HG03045 (cell line): ENCODE measurements at regions not wholly inside any gene's neighbourhood (a gene's known extent, or its start where the extent isn't known, plus 50 kb on each side); places are given as distances from the start of the nearest gene placed in this dataset.
"Not testable (repeated sequence)": the region's sequence is repeated elsewhere in the genome, so short reads cannot be mapped to it uniquely, and the experiment has no call there.

ENCODE experiments used
- ATAC-seq: cut with Tn5 transposase; IDR thresholded peaks from one replicate; pipeline ENCODE4 v1.9.1; 2021; ENCODE audit warnings: mild to moderate bottlenecking, moderate library complexity; ENCODE audit not compliant: unreplicated experiment

DNA sequence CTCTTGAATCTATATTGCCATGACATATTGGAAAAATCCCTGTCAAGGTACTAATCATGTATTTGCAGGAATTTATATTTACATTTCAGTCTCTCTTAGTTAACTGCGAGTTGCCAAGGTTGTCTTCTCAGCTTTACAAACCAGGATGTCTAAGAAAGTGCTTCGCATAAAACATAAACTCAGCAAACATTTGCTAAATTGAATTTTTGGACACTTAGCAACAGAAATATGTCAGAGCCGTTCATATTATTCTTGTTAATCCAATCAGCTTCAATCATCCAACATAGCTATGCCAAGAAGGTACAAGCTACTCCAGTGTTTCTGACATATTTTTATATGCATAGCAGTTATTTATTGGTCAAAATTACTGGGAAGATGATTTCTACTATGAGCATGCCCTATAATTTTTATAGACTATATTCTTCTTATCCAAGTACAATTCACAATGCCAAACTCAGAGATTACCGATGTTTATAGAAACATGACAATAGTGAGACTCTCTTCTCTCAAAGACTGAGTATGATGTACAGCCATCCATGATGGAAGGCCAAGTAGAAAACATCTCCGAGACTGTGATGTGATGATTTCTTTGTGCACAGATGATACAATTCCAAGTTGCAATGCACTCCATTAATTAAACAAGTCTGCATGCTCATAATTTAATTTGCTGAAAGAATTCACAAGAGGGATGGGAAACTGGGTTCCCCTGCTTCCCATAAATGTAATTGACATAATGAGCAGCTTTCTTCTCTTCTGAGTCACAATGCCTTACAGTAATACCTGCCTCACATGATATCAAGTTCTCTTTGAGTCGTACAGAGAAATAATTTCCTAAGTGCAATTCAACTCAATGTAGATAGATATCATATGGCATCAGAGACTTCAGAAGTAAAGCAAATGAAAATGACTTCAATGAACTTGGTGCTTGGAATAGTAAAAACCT, 776.3 kb downstream of the EFNB2 start:
- no peak for ATAC-seq

DNA sequence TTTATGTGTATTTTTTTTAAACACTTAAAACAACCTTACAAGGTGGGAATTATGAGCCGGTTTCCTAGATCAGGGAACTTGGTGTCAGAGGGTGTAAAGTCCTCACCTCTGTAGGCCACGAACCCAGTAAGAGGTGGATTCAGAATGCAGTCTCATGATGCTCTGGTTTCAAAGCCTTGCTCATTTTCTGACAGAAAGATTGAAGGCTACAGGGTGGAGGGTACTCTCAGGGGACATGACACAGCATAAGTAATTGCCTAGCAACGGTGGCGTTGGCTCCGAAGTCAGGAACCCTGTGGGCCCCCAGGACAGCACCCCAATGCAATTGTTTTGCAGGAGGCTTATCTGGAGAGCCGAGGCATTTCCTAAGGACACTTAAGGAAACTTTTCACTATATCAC, 794.7 kb downstream of the EFNB2 start:
- ATAC-seq, result no peak

DNA sequence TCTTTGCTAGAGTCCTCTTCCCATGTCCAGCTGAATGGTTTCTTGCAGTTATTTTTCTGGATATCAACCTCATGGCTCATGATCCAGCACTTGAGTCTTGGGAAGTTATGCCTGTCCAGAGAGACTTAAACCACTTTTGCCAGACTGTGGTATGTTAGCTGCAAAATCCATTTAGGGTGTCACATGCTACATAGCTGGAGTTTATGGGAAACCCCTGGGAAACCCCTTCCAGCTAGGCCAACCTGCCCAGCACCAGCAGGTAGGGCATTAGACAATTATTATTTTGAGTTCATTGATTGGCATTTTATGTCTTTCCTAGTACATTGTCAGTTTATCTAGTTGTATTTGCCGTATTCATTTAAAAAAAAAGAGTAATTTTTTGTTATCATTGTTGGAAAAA, 797.8 kb downstream of the EFNB2 start:
- ATAC-seq, result no peak

DNA sequence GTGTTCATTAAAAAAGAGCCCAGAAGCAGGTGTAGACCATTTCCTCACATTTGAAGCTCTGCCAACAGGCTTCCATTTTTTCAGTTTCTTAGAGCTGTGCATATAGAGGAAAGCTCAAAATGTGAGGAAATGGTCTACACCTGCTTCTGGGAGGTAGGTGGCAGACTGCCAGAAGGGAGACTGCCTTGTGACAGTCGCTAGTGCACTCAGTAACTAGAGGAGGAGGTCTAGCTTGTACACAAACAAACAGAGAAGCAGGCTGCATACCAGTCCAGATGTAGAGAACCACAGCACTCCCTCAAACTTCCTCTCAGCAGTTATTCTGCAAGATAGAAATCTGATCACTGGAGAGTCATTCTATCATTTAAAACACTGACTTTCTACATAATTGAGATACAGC, 800.2 kb downstream of the EFNB2 start:
- ATAC-seq, result no peak

DNA sequence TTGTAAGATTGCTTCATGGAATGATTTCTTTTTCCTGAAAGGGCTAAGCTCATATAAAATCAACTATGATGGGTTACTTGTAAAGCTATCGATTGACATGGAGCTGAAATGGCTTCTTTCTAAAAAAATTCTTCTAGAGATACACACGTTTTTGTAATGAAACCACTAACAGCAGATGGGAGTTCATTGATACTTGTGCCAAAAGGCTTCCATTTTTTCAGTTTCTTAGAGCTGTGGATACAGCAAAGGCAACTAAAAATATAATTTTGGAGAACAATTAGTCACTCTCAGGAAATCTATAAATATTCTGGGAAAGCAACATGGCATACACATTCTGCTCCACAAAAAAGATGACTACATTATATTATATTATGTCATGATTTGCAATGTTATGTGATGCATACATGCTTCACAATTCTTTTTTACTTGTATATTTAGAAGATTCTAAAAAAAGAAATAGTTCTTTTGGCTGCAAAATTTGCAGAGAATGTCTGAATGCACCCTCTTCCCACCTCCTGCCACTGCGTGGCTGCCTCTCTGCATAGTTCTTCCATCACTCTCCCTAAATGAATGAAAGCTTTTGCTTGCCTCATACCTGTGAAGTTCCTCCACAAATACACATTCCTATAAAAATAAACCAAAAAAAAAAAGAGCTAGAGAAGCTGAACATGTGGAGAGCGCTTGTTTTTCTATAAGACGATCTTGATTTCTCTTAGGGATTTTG, 802.5 kb downstream of the EFNB2 start:
- ATAC-seq, result no peak

DNA sequence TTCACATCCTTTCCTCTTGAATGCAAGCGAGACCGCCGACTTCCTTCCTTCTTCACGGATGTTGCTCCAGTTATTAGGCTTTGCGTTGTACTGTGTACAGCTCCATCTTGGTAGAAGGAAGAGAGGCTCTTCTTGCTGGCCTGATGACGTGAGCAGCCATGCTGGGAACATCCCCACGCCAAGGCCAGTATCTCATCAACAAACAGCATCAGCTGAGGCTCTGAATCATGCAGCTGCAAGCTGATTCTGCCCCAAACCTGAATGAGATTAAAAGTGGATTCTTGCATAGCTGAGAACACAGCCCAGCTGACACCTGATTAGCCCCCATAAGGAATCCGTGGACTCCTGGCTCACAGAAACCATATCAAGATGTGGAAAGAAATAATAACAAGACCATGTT, 809.6 kb downstream of the EFNB2 start:
- ATAC-seq, result no peak

DNA sequence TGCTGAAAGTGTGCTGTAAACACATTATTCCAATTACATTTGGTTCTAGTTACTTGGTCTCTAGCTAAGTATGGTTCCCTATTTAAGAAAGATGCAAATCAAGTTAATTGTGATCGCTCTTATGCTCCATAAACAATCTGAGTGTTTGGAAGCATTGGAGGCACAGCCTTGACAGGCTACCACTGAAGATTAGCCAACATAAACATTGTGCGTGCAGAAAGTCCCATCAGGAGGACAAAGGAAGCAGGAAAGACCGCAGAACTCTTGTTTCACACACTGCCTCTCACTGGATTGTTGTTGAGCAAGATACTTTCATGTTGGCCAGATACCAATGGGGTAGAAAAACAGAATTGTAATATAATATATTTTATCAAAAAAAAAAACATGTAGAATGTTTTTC, 814.4 kb downstream of the EFNB2 start:
- no peak for ATAC-seq

DNA sequence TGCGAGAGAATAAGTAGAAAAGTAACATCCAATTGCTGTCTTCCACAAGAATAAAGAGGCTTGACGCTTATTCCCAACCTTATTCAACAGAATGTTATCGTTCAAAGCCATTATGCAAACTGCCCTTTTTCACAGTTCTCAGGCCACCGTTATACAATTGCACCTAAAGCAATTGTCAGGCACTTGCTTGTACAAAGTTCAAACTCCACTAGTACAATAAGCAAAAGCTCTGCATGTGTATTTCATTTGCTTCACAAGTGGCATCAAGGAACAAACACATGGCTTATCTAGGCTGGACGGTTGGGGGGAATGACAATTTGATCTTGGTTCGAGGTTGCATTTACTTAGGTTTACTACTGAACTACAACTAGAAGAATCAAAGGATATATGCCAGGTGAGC, 815.6 kb downstream of the EFNB2 start:
- ATAC-seq, result no peak

DNA sequence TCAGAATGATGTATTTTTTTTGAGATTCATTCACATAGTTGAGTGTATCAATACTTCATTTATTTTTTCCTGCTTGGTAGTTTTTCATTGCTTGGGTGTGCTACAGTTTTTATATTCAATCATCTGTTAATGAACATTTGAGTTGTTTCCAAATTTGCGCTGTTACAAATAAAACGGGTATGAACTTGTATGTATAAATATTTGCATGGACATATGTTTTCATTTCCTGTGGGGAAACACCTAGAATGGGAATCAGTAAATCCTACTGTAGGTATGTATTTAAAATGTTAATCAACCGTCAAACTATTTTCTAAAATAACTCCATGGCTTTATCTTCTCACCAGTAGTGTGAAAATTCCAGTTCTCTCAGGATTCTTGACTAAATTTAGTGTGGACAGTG, 826.3 kb downstream of the EFNB2 start:
- no peak for ATAC-seq

DNA sequence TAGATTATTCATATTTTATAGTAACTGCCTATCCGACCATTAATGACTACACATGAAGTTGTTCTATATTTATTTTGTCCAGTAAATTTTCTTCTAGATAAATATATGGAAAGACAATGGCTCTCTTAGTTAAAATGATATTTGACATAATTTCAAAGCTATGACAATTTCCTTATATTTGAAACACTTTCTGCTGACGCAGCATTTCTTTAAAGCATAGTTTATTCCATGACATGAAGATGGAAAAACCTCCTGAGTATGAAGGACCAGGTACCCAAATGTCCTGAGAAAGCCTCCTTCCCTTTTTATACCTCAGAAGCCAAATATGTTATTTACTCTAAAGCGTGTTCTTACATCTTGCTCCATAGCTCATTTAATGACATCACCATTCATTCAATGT, 831.6 kb downstream of the EFNB2 start:
- ATAC-seq, result no peak

DNA sequence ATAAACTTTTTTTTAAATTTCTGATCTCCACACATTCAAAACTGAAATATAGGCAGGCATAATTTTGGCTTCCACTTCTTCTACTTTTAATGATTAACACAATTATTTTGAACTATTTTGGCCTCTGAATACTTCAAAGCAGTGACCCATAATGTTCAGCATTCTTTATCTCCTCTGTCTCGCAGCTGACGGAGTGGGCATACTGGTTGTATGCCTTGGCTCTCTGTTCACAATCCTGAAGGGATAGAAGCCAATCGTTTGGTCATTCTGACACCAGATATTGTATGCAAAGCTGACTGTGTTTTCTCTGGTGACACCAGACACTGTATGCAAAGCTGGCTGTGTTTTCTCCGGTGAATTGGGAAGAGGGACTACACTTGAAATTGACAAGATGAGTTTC, 833.0 kb downstream of the EFNB2 start:
- no peak for ATAC-seq

DNA sequence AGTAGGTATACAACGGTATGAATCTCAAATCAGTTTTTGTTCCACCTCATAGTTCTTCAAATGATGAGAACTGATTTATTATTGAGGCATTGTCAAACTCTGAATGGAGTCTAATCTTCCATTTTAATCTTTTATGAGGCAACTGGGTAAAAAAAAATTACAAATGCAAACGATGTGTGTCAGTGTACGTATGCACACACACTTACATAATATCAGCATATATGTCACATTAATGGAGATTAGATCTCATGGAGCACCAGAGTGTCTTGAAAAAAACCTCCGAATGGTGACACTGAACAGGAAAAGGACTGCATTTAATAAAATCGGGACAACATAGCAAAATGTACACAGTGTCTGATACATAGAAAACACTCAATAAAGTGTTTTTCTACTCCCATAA, 842.7 kb downstream of the EFNB2 start:
- ATAC-seq, result no peak

DNA sequence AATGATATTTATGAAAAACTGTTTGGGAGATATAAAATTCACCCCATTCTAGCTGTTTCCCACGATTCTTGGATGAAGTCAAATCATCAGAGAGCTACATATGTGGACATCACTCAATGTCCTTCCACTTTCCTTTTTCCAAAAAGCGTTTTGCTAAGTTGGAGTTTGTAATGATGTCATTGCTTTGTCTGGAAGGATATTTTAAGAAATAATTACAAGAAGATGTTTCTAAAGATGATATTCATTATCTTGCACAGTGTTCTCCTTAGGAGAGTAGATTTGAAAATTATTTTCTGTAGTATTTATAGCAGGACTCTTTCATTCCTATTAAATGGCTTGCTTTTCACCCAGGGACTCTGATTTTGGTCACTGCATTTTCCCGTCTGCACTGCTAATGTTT, 851.2 kb downstream of the EFNB2 start:
- no peak for ATAC-seq

DNA sequence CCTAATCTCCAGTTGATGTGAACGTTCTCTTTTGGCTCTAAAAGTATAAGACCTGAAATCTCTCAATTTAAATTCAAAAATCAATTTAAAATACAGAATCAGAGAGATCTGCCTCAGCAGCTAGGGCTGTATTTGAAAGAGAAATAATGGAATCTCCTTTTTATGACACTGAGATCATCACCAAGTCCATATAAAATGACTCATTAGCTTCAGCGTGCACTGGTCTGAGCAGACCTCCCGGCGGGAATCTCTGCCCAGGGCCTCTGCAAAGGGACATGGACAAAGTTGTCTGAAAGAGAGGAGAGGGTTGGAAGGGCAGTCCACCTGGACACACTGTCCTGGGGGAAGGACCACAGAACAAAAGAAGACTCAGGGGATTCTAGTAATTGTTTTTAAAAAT, 855.6 kb downstream of the EFNB2 start:
- no peak for ATAC-seq

DNA sequence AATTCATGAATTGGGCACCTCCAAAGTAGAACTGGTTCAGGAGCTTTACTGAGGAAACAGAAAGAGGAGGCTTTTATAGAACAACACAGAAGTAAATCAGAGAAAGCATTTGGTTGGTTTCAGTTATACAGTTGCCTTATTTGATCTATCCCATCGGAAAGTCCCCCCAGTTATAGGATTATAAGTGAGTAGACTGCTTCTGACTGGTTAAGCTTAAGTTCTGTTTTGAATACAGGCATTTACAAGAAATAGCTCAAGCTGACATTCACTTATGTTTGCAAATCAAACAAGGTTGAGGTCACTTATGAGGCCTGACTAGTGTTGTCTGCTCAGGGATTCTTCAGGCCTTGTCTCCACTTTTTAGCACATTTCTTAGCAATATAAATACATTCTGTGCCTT, 857.4 kb downstream of the EFNB2 start:
- ATAC-seq, result no peak

DNA sequence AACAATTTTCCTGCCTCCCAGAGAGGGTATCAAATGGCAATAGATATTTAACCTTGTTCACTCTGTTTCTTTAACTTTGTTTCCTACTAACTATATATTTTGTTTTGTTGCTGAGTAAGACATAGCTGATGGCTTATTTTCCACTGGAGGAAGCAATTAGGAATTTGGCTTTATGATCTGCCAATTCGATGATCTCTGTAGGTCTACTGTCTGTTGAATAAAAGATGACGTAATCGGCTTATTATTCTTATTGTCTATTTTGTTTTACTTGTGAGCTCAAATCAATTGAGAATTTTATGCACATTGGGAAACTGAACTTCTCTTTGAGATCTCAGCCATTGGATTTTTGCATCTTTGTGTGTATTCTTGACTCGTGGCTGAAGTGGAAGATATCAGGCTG, 862.6 kb downstream of the EFNB2 start:
- ATAC-seq, result no peak

DNA sequence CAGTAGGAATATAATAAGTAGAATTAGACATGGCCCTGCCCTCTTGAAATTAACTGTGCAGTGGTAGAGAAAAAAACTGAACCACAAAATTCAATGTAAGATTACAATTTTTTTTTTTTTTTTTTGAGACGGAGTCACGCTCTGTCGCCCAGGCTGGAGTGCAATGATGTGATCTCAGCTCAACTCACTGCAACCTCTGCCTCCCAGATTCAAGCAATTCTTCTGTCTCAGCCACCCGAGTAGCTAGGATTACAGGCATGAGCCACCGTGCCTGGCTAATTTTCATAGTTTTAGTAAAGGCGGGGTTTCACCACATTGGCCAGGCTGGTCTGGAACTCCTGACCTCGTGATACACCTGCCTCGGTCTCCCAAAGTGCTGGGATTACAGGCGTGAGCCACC, 864.3 kb downstream of the EFNB2 start:
- not testable (repeated sequence) for ATAC-seq

DNA sequence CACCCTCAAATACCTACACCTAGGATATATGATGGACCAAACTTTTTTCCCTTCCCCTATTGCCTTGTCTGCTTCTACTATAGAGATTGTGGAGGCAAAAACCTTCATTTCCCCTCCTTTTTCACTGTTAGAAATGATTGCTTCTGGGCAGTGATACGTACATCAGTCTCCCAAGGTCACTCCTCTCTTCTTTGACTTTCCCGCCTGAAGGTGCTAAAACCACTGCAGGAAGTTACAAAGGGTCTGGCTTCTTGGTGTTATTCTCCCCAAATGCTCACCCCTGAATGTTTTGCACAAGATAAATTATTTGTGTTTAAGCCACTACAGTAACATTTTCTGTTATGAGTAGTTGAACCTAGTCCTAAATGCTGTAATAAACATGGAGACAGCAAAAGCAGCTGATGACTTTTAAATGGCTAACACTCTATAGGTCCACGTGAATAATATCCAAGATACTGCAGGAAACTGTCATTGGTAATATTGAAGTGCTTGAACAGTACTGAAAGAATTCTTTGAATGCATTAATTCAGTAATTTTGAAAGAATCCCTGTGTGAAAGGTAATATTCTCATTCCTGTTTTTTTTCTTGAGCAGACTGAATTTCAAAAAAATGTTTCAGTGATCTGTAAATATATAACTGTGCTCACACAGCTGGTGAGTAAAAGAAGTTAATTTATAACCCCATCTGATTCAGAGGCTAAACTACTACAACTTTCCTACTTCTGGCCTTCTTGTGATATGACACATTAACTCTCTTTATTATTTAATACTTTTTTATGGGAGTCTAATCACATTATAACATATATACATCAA, 865.1 kb downstream of the EFNB2 start:
- ATAC-seq, result no peak

DNA sequence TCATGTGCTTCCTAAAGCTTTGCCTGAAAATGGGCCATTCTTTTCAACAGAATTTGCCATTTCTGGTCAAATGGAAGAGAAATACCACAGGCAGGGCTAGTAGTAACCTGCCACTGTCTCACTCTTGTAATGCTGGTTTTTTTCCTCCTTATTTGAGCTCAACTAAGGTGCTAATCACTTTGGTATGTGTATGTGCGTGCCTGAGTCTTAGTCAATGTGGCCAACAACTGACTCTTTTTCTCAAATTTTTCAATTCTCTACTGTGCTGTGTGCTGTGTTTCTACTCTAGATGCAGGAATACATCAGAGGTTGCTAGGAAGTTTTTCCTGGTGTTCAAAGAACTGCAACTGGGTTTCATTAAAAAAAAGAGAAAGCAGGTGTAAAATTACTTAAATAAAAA, 870.2 kb downstream of the EFNB2 start:
- no peak for ATAC-seq

DNA sequence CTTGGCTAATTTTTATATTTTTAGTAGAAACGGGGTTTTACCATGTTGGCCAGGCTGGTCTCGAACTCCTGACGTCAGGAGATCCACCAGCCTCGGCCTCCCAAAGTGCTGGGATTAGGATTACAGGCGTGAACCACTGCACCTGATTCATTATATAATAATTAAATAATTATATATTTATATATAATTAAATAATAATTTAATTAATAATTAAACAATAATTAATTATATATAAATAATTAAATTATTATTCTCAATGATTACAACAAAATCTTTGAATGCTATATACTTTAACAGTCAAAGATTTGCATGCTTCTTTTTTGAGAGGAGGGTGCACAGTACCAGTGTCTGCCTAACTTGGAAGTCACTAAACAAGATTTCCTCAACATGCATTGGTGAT, 872.3 kb downstream of the EFNB2 start:
- no peak for ATAC-seq

DNA sequence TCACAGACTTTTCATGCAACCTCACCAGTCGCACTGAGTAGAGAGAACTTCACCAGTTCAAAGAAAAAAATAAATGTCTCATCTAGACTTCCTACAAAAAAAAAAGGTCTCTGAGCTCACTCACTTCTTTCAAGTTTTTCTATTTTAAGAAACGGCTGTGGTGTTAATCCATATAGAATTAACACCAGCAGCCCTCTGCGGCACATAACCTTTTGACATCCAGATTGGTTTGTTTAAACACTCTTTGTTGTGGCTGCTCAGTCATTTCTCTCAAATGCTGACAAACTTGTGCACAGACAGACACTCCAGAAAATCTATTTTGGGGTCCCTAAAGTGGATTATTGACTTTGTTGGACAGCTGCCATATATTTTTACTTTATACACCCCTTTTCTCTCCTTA, 874.9 kb downstream of the EFNB2 start:
- no peak for ATAC-seq

DNA sequence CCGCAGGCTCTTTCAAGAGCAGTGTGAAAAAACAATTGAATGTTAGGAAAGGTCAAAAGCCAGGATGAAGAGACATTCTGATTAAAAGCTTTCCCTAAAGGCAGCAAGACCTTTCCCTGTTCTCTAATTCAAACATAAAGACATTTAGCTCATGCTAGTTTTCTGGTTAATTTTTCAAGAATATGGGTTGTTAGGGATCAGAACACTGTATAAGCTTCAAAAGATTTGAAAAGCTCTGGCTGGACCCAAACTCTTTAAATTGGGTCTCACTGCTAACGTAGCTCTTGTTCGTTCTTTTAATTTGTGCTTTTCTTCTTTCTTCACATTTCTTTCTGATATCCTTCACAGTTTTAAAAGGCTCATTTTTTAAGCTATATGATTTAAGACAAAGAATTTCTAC, 877.0 kb downstream of the EFNB2 start:
- ATAC-seq, result no peak
